CD4-positive, alpha-beta T cell (primary cell): ENCODE measurements at regions not wholly inside any gene's neighbourhood (a gene's known extent, or its start where the extent isn't known, plus 50 kb on each side); places are given as distances from the start of the nearest gene placed in this dataset.

ENCODE experiments used
- ATAC-seq: fragments of 200-7000 bp; cut with Tn5 transposase; one replicate; pipeline ENCODE4 v1.10.0; 2022; ENCODE audit warnings: mild to moderate bottlenecking; ENCODE audit not compliant: poor library complexity
- CTCF ChIA-PET: fragments of 350-600 bp; sonication (Branson Sonifier 250); formaldehyde crosslinking; loops from one replicate; lab custom pipeline; 2021; ENCODE audit warnings: antibody characterized with exemption, inconsistent platforms; lab: Charles Lee
- POLR2A ChIA-PET: fragments of 350-600 bp; sonication (Branson Sonifier 250); formaldehyde crosslinking; loops from one replicate; lab custom pipeline; 2021; ENCODE audit warnings: antibody characterized with exemption, inconsistent platforms; lab: Charles Lee
- DNase-seq, 14 experiments: peaks; one replicate each; pipeline ENCODE4 v3.0.0-alpha.2; 2013 to 2020; ENCODE audit warnings: mixed read lengths in 2 of 14
- H3K27ac ChIP-seq, 2 donors: one replicate each; pipeline versions ENCODE4 v1.5.1 to v1.7.0; 2013; ENCODE audit warnings: low read length in 2 of 2, low read depth in 1 of 2, mild to moderate bottlenecking in 1 of 2
- H3K27me3 ChIP-seq, 2 experiments: 1 replicate in 1 of 2; 2 replicates in 1 of 2; pipeline versions ENCODE4 v1.6.1 to v1.7.0; 2013; ENCODE audit warnings: low read length in 2 of 2, control low read depth in 1 of 2, mild to moderate bottlenecking in 1 of 2, moderate library complexity in 1 of 2; ENCODE audit not compliant: insufficient read depth in 2 of 2, control insufficient read depth in 1 of 2
- H3K36me3 ChIP-seq: one replicate; pipeline ENCODE4 v1.6.1; 2013; ENCODE audit warnings: low read length, control low read depth; ENCODE audit not compliant: insufficient read depth
- H3K4me1 ChIP-seq: one replicate; pipeline ENCODE4 v1.6.1; 2013; ENCODE audit warnings: low read length, control low read depth; ENCODE audit not compliant: insufficient read depth
- H3K4me3 ChIP-seq: one replicate; pipeline ENCODE4 v1.5.1; 2013; ENCODE audit warnings: mild to moderate bottlenecking, low read length, moderate library complexity
- H3K9me3 ChIP-seq, 2 experiments: 1 replicate in 1 of 2; 2 replicates in 1 of 2; pipeline versions ENCODE4 v1.6.1 to v1.7.0; 2013; ENCODE audit warnings: low read length in 2 of 2, mild to moderate bottlenecking in 2 of 2, control low read depth in 1 of 2, moderate library complexity in 1 of 2; ENCODE audit not compliant: control insufficient read depth in 1 of 2, insufficient read depth in 1 of 2
- H3K27ac Mint-ChIP-seq: one replicate; pipeline ENCODE4 v1.8.0; 2020; ENCODE audit warnings: mixed read lengths
- H3K27me3 Mint-ChIP-seq: one replicate; pipeline ENCODE4 v1.8.0; 2021; ENCODE audit warnings: mixed read lengths
- H3K36me3 Mint-ChIP-seq: one replicate; pipeline ENCODE4 v1.8.0; 2021; ENCODE audit warnings: low read depth, mixed read lengths
- H3K4me1 Mint-ChIP-seq: one replicate; pipeline ENCODE4 v1.8.0; 2021; ENCODE audit warnings: low read depth, mixed read lengths
- H3K4me3 Mint-ChIP-seq: one replicate; pipeline ENCODE4 v1.8.0; 2020; ENCODE audit warnings: mild to moderate bottlenecking, mixed read lengths
- H3K9me3 Mint-ChIP-seq: one replicate; pipeline ENCODE4 v1.8.0; 2020; ENCODE audit warnings: mixed read lengths
- intact Hi-C, 2 experiments: fragments of 100-400 bp; cut with DNase I in 1 of 2; cut with micrococcal nuclease in 1 of 2; formaldehyde crosslinking; loops; one replicate each; pipeline versions ENCODE4 v1.15.1 to v1.9.0; 2023 to 2025; cut with DNase I, micrococcal nuclease
- TF ChIP-seq, protein P1 (sequence below): fragments of 200-600 bp; IDR thresholded peaks from one replicate; pipeline ENCODE4 v1.8.0; 2022; ENCODE audit warnings: antibody characterized with exemption, mild to moderate bottlenecking

DNA sequence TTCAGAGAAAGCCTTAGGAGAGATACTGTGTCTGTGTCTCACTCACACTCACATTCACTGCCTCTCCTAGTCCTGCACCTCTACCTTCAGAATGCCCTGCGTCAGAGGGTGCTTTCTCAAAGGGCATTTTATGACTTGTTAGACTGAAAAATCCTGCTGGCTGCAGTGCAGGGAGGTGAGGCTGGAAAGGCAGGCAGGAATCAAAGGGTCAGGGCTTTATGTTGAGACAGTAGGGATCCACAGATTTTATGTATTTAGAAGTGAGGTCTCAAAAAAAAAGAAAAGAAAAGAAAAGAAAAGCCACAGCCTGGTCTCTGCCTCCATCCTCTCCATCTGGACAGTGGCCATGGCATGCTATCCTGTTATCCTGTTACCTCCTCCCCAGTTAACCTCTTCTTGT is 936.0 kb upstream of the SLC10A2 start:
- intact Hi-C loops, result no loop called here
- ChIA-PET POLR2A (no interaction called here), CTCF (no interaction called here)
- Histone ChIP-seq H3K27ac (no peak overlapping the region), H3K9me3 (no peaks in the 10 kb centered on the region), H3K4me1 (no peaks in the 10 kb centered on the region), H3K27me3 (no peaks in the 10 kb centered on the region), H3K36me3 (no peaks in the 10 kb centered on the region), H3K4me3 (no peak overlapping the region)
- Mint-ChIP-seq H3K4me3 (no peak overlapping the region), H3K27ac (no peak overlapping the region), H3K4me1 (no peaks in the 10 kb centered on the region), H3K36me3 (no peaks in the 10 kb centered on the region), H3K9me3 (no peaks in the 10 kb centered on the region), H3K27me3 (no peaks in the 10 kb centered on the region)
- no peak for ATAC-seq
- DNase-seq, result no peak
- TF ChIP-seq, protein P1, sequence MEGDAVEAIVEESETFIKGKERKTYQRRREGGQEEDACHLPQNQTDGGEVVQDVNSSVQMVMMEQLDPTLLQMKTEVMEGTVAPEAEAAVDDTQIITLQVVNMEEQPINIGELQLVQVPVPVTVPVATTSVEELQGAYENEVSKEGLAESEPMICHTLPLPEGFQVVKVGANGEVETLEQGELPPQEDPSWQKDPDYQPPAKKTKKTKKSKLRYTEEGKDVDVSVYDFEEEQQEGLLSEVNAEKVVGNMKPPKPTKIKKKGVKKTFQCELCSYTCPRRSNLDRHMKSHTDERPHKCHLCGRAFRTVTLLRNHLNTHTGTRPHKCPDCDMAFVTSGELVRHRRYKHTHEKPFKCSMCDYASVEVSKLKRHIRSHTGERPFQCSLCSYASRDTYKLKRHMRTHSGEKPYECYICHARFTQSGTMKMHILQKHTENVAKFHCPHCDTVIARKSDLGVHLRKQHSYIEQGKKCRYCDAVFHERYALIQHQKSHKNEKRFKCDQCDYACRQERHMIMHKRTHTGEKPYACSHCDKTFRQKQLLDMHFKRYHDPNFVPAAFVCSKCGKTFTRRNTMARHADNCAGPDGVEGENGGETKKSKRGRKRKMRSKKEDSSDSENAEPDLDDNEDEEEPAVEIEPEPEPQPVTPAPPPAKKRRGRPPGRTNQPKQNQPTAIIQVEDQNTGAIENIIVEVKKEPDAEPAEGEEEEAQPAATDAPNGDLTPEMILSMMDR, result no peak

GRCh38 chr13:104001766-104002165 is 935.5 kb upstream of the SLC10A2 start:
- Histone ChIP-seq H3K9me3 (no peaks in the 10 kb centered on the region), H3K27me3 (no peaks in the 10 kb centered on the region), H3K4me1 (no peaks in the 10 kb centered on the region), H3K36me3 (no peaks in the 10 kb centered on the region), H3K4me3 (no peak overlapping the region), H3K27ac (no peak overlapping the region)
- TF ChIP-seq, protein P1, result no peak
- intact Hi-C loops, result no loop called here
- Mint-ChIP-seq H3K27ac (no peak overlapping the region), H3K4me1 (no peaks in the 10 kb centered on the region), H3K27me3 (no peaks in the 10 kb centered on the region), H3K4me3 (no peak overlapping the region), H3K36me3 (no peaks in the 10 kb centered on the region), H3K9me3 (no peaks in the 10 kb centered on the region)
- ATAC-seq, result no peak
- POLR2A ChIA-PET, result no interaction called here
- CTCF ChIA-PET, result no interaction called here
- no peak for DNase-seq

- no peak overlapping the region for H3K27ac ChIP-seq
- ATAC-seq (no peak), DNase-seq (no peak)
- H3K36me3 Mint-ChIP-seq, result no peaks in the 10 kb centered on the region
- intact Hi-C loops, result no loop called here
- peaks cover 8% of the 10 kb centered on the region for H3K9me3 Mint-ChIP-seq
- no peaks in the 10 kb centered on the region for H3K4me1 ChIP-seq
- H3K27me3 ChIP-seq, result no peaks in the 10 kb centered on the region
- no peaks in the 10 kb centered on the region for H3K9me3 ChIP-seq
- H3K36me3 ChIP-seq, result no peaks in the 10 kb centered on the region
- CTCF ChIA-PET, result no interaction called here
- H3K27me3 Mint-ChIP-seq, result no peaks in the 10 kb centered on the region
- H3K4me3 ChIP-seq, result no peak overlapping the region
- no peaks in the 10 kb centered on the region for H3K4me1 Mint-ChIP-seq
- TF ChIP-seq, protein P1, result no peak
- no peak overlapping the region for H3K4me3 Mint-ChIP-seq
- POLR2A ChIA-PET, result no interaction called here
- no peak overlapping the region for H3K27ac Mint-ChIP-seq
Observed at GRCh38 chr13:103996733-103997132, 930.5 kb upstream of the SLC10A2 start.
